ENCODE measurements at regions not wholly inside any gene's neighbourhood (a gene's known extent, or its start where the extent isn't known, plus 50 kb on each side); places are given as distances from the start of the nearest gene placed in this dataset.

DNA sequence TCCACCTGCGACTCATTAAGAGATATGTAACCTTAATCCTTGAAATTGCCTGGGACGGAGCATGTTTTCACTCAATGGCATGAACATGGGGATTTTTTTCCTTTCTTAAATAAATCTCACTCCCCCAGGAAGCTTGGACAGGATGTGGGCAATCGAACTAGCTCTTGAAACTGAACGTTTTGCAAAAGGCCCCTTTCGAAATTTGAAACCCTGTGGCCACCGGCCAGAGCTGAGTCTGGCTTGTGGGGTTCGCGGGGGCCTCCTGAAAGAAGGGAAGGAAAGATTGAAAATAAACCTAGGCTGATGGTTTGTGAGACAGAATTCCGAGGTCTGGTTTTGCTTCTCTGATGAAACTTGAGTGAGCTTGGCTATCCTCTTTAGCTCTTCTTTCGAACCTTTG is 101.4 kb upstream of the RTL1 start:
- DNase-seq = no peak

DNA sequence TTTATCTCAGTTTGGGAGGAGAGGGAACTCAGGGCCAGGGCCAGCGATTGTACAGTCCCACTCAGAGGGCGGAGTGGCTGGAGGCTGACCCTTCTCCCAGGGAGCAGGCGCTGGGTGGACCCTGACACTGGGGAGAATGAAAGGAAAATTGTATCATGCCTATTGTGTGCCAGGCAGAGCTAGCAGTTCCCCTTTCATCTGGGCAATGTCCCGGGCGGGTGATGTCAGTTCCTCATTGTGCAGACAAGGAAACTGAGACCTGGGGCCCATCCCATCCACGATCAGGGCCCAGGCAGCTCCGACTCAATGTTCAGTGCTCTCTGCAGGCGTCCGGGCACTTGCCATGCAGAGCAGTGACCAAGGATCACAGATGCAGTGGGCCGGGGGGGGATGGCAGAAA is 101.9 kb upstream of the RTL1 start:
- no peak for DNase-seq

GRCh38 chr14:101006008-101006407 is 102.5 kb upstream of the RTL1 start:
- DNase-seq = no peak

DNA sequence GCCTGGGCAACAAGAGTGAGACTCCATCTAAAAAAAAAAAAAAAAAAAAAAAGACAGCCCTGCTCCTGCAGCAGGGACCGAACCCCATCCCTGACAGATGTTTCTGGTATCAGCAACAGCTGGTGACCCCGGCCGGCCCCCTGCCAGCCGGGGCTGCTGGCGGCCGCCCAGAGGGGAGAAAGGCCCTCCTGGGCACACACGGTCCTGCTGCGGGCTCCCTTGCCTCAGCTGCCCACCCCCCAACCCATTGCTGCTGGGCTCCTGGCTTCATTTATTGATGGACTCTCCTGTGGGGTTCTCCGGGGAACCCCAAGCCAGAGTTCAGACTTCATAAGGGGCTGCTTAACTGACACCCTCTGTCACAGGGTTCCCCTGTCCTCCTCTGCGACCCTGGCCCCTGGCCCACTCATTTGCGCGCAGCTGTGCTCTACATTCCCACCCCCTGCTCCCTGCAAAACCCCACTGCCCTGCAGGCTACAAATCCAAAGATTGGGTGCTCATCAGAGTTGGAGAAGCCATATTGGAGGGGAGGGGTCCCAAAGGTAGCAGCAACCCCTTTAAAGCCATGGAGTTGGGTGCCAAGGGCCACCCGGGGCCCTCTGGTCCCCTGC is 103.6 kb upstream of the RTL1 start:
- DNase-seq = no peak

- no peak for DNase-seq
Measured at GRCh38 chr14:101007765-101008164, 104.2 kb upstream of the RTL1 start.

DNA sequence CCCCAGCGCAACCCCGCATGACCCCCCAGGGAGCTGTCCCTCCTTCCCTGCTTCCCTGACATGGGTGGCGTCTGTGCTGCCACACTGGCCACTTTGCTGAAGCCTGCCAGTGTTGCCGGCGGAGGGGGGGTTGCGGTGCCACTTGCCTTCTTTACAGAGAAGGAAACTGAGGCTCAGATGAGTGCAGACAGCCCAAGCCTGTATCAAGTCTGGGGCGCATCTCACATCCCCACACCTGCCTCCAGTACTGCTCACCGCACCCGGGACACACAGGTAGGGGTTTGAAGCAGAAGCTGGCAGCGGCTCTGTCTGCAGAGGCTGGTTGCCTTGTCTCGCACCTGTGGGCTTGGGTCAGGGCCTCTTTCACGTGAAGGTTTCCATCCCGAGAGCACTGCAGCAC is 104.7 kb upstream of the RTL1 start:
- DNase-seq = no peak

DNA sequence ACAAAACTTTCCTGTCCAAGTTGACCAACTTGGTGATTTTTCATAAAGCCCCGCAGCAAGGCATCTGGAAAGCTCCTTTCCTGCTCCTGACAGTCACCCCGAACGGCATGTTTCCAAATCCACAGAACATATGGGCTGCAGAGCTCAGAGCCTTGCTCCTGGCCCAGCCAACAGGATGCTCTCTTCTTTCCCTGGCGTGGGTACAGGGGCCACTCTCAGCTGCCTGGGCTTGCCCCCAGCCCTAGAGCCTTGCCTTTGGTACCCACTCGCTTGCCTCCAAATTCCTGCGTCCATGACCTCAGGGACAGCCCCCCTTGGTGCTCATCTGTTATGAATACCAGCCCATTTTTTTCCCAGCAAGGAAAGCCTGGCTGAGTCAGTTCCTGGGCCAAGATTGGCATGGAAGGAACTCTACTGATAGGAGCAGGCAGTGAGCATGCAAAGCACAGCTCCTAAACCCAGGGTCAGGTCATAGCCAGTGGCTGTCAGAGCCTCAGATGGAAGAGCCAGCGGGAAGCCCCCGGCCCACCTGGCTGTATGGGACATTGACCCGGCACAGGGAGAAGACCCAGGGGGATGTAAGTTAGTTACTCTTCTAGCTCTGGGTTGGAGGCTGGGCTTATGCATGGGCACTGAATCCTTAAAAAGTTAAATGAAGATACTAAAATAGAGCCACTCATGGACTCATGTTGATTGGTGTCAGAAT is 105.3 kb upstream of the RTL1 start:
- no peak for DNase-seq

GRCh38 chr14:101009531-101009930 is 106.0 kb upstream of the RTL1 start:
- no peak for DNase-seq

- DNase-seq = no peak
Measured at GRCh38 chr14:101010293-101010692, 106.8 kb upstream of the RTL1 start.

- no peak for DNase-seq
Measured at GRCh38 chr14:101010835-101011234, 107.3 kb upstream of the RTL1 start.

- no peak for DNase-seq
Measured at GRCh38 chr14:101017209-101017608, 113.7 kb upstream of the RTL1 start.

GRCh38 chr14:101017806-101018560 is 114.5 kb upstream of the RTL1 start:
- no peak for DNase-seq

DNA sequence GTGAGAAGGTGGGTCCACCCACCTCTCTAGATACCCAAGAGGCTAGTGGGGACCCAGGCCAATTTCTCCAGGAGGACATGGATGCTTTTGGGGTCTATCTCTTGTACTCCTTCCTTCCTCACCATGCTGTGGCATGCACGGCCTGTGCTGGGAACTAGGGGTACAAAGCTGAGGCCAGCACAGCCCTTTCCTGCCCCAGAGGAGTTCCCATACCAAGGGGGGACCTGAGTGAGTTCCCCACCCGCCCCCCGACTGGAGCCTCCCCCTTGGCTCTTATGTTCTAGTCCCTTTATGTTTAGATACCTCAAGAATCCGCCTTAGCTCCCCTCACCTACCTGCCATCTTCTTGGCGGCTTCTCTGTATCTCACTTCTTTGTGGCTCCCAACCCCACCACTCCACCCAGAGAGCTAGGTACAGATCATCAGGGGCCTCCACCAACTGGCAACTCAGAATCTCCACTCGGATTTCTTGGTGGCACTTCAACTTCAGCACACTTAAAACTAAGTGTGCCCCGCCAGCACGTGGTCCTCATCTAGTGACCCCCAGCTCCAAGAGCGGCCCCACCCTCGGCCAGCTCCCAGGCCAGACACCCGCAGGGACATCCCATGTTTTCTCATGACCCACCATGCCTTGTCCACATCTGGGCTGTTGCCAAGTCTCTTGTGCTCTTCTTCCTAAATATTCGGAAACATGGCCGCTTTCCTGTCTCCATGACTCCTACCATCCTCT is 115.2 kb upstream of the RTL1 start:
- DNase-seq = no peak

GRCh38 chr14:101019541-101019940 is 116.0 kb upstream of the RTL1 start:
- DNase-seq = no peak

GRCh38 chr14:101019990-101020710 is 116.6 kb upstream of the RTL1 start:
- no peak for DNase-seq

GRCh38 chr14:101020834-101021370 is 117.4 kb upstream of the RTL1 start:
- no peak for DNase-seq

DNA sequence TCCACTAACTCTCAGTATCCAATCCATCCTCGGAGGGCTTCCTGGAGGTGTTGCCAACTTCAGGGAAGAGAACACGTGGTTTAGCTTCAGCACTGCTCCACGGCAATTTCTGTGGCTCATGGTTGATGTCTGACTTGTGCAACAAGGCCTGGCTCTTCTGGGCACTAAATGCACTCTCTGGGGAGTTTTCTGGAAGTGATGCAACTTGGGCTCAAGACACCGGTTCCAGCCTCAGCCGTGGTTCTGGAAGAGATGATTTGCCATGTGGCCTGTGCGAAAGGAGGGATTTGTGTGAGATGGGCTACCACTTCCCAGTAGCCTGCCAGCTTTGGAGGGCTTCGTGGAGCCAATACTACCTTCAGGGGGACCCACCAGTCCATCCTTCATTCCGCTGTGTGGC is 118.6 kb upstream of the RTL1 start:
- DNase-seq = no peak

DNA sequence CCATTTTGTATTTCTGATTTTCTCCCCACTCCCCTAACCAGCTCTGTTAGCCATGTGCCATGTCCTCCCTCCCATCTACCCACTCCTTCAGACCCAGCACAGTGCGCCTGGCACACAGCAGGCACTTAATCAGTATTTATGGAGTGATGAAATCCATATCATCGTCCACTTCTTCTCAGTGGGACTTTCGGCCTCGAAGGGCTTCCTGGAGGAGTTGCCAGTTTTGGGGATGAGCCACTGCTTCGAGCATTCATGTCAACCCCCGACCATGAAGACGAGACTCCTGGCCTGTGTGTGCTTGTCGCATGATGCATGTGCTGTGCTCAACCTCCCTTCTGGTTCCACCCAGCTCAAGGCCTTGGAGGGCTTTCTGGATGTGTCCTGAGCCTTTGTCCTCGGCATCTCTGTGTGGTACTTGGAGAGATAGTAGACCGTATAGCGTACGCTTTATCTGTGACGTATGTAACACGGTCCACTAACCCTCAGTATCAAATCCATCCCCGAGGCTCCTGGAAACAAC is 119.5 kb upstream of the RTL1 start:
- DNase-seq = no peak

- no peak for DNase-seq
Measured at GRCh38 chr14:101024686-101025085, 121.2 kb upstream of the RTL1 start.

GRCh38 chr14:101025131-101025530 is 121.6 kb upstream of the RTL1 start:
- DNase-seq = no peak

- DNase-seq = no peak
Measured at GRCh38 chr14:101025696-101026095, 122.2 kb upstream of the RTL1 start.

DNA sequence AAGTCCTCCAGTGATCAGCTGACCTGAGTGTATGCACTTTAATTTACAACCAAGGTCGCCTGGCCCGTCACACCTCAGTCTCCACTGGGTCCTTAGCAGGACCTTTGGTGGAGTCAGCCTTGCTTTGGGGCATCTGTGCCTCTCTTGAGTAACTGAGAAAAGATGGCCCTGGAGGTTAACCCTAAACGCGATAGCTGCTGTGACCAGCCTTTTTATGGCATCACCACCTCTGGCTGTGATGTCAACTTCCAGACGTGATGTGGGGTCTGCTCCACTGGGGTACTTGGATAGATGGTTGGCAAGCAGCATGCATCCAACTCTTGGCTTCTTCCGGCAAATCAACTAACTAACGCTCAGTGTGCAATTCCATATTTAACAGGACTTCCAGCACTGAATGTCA is 122.8 kb upstream of the RTL1 start:
- no peak for DNase-seq

All from stimulated activated CD4-positive, alpha-beta T cell treated with anti-CD3 and anti-CD28 coated beads, Interleukin-4, amount 100 ng/mL, for 4 hours (primary cell).